OCI-LY3 (cell line): ENCODE measurements at regions not wholly inside any gene's neighbourhood (a gene's known extent, or its start where the extent isn't known, plus 50 kb on each side); places are given as distances from the start of the nearest gene placed in this dataset.

Experiments
- H2AFZ ChIP-seq: fragments of 200-600, 300-600 bp; shearing (Covaris generic); 2 replicates; pipeline ENCODE4 v1.6.0; 2014; ENCODE audit warnings: antibody characterized with exemption, low read depth, low read length
- H3K27ac ChIP-seq: fragments of 200-600, 300-600 bp; sonication (generic); 2 replicates; pipeline ENCODE4 v1.5.1; 2014; ENCODE audit warnings: mild to moderate bottlenecking, low read length, moderate library complexity, mixed read lengths
- H3K27me3 ChIP-seq: fragments of 200-600, 300-600 bp; sonication (generic); 2 replicates; pipeline ENCODE4 v1.6.1; 2014; ENCODE audit warnings: low read depth, low read length, mixed read lengths
- H3K36me3 ChIP-seq: fragments of 200-600, 300-600 bp; sonication (generic); replicated peaks from 2 replicates; pipeline ENCODE3; 2014; ENCODE audit warnings: low read depth, low read length, mixed read lengths
- H3K4me1 ChIP-seq: fragments of 300-600, 200-600 bp; sonication (generic); 2 replicates; pipeline ENCODE4 v1.6.1; 2014; ENCODE audit warnings: low read length, mixed read lengths
- H3K4me2 ChIP-seq: fragments of 200-600, 300-600 bp; sonication (generic); 2 replicates; pipeline ENCODE4 v1.6.1; 2014; ENCODE audit warnings: low read length, mixed read lengths
- H3K4me3 ChIP-seq: fragments of 300-600, 200-600 bp; sonication (generic); 2 replicates; pipeline ENCODE4 v1.5.1; 2014; ENCODE audit warnings: antibody characterized with exemption, mild to moderate bottlenecking, low read length, moderate library complexity
- H3K79me2 ChIP-seq: fragments of 300-600, 200-600 bp; shearing (Covaris generic); 2 replicates; pipeline ENCODE4 v1.6.1; 2014; ENCODE audit warnings: mild to moderate bottlenecking, low read length, mixed read lengths
- H3K9ac ChIP-seq: fragments of 300-600, 200-600 bp; shearing (Covaris generic); 2 replicates; pipeline ENCODE4 v1.6.0; 2014; ENCODE audit warnings: mild to moderate bottlenecking, low read length, moderate library complexity
- H3K9me3 ChIP-seq: fragments of 200-600, 300-600 bp; shearing (Covaris generic); 2 replicates; pipeline ENCODE4 v1.6.1; 2014; ENCODE audit warnings: low read length, mixed read lengths; ENCODE audit not compliant: insufficient read depth
- H4K20me1 ChIP-seq: fragments of 200-600, 300-600 bp; sonication (generic); 2 replicates; pipeline ENCODE4 v1.6.1; 2016; ENCODE audit warnings: low read length, mixed read lengths; ENCODE audit not compliant: insufficient read depth
- CTCF ChIP-seq: fragments of 200-600, 300-600 bp; sonication (generic); IDR thresholded peaks from 2 replicates; pipeline ENCODE4 v1.5.1; 2014; ENCODE audit warnings: antibody characterized with exemption, low read length, low read depth
- EZH2phosphoT487 ChIP-seq: fragments of 200-600 bp; shearing (Covaris generic); IDR thresholded peaks from 2 replicates; pipeline ENCODE4 v1.6.1; 2018; ENCODE audit warnings: antibody characterized with exemption, mixed run types, low read depth

- H2AFZ ChIP-seq: no peak overlapping the region
- H3K9me3 ChIP-seq: no peaks in the 10 kb centered on the region
- H3K27me3 ChIP-seq: no peaks in the 10 kb centered on the region
- no peak overlapping the region for H3K27ac ChIP-seq
- peaks cover 4% of the 10 kb centered on the region for H3K36me3 ChIP-seq
- no peak overlapping the region for H3K9ac ChIP-seq
- H3K4me3 ChIP-seq: no peak overlapping the region
- peaks cover 7% of the 10 kb centered on the region for H3K4me1 ChIP-seq
- no peak overlapping the region for H3K4me2 ChIP-seq
- H4K20me1 ChIP-seq: no peaks in the 10 kb centered on the region
- TF ChIP-seq EZH2phosphoT487 (no peak), CTCF (no peak)
- no peaks in the 10 kb centered on the region for H3K79me2 ChIP-seq
These were observed 180.7 kb upstream of the SLC38A2 start for GRCh38 chr12:46553266-46553665.

GRCh38 chr12:46550266-46550879, 177.8 kb upstream of the SLC38A2 start:
- H2AFZ ChIP-seq: no peak overlapping the region

GRCh38 chr12:46549527-46550265, 177.1 kb upstream of the SLC38A2 start:
- Histone ChIP-seq H3K27me3 (no peaks in the 10 kb centered on the region), H3K36me3 (no peaks in the 10 kb centered on the region), H3K4me2 (no peak overlapping the region), H4K20me1 (no peaks in the 10 kb centered on the region), H3K79me2 (no peaks in the 10 kb centered on the region), H3K9ac (no peak overlapping the region), H3K4me3 (no peak overlapping the region), H3K27ac (no peak overlapping the region), H3K9me3 (no peaks in the 10 kb centered on the region), H3K4me1 (no peaks in the 10 kb centered on the region), H2AFZ (no peak overlapping the region)
- TF ChIP-seq EZH2phosphoT487 (no peak), CTCF (no peak)

More at GRCh38 chr12:46550266-46550879, 177.8 kb upstream of the SLC38A2 start:
- no peaks in the 10 kb centered on the region for H3K36me3 ChIP-seq
- no peaks in the 10 kb centered on the region for H4K20me1 ChIP-seq
- no peak overlapping the region for H3K9ac ChIP-seq
- H3K4me3 ChIP-seq: no peak overlapping the region
- no peaks in the 10 kb centered on the region for H3K79me2 ChIP-seq
- H3K9me3 ChIP-seq: no peaks in the 10 kb centered on the region
- H3K4me1 ChIP-seq: peaks cover 2% of the 10 kb centered on the region
- no peaks in the 10 kb centered on the region for H3K27me3 ChIP-seq
- H3K27ac ChIP-seq: no peak overlapping the region
- no peak overlapping the region for H3K4me2 ChIP-seq
- TF ChIP-seq EZH2phosphoT487 (no peak), CTCF (no peak)

- Histone ChIP-seq H3K27me3 (no peaks in the 10 kb centered on the region), H3K27ac (no peak overlapping the region), H2AFZ (no peak overlapping the region), H3K4me3 (no peak overlapping the region), H3K9ac (no peak overlapping the region), H3K36me3 (no peaks in the 10 kb centered on the region), H3K9me3 (no peaks in the 10 kb centered on the region), H3K4me2 (no peak overlapping the region), H4K20me1 (no peaks in the 10 kb centered on the region), H3K79me2 (no peaks in the 10 kb centered on the region), H3K4me1 (no peaks in the 10 kb centered on the region)
- no peak for TF ChIP-seq CTCF
- no peak for TF ChIP-seq EZH2phosphoT487
These were observed 176.1 kb upstream of the SLC38A2 start for GRCh38 chr12:46548605-46549071.
